ENCODE measurements at regions not wholly inside any gene's neighbourhood (a gene's known extent, or its start where the extent isn't known, plus 50 kb on each side); places are given as distances from the start of the nearest gene placed in this dataset.

- intact Hi-C loops (cut with DNase I) = no loop called here
- H3K9me3 ChIP-seq = no peaks in the 10 kb centered on the region
- H3K4me1 ChIP-seq = peaks cover 0 to 4% (median 0%) of the 10 kb centered on the region in 4 donors
- DNase-seq (ENCODE audit: extremely low spot score) = no peak
- H3K36me3 ChIP-seq = no peaks in the 10 kb centered on the region
- no peak overlapping the region for H3K27ac ChIP-seq (replicated peaks in 1 of 4)
- no peak overlapping the region for H3K4me3 ChIP-seq
- TF ChIP-seq POLR2A (IDR thresholded peaks at IDR 0.05; ENCODE audit: low read depth) = no peak
- no peak for TF ChIP-seq CTCF (IDR thresholded peaks at IDR 0.05)
- TF ChIP-seq POLR2AphosphoS5 (IDR thresholded peaks at IDR 0.05) = no peak
- TF ChIP-seq EP300 (IDR thresholded peaks at IDR 0.05) = no peak
- peaks cover 0 to 65% (median 2%) of the 10 kb centered on the region in 4 donors for H3K27me3 ChIP-seq
- WGBS = 79% methylated on average over 5 of the region's 5 CpGs
These were observed 92.7 kb upstream of the HOXC13 start for GRCh38 chr12:53845932-53846331.

DNA sequence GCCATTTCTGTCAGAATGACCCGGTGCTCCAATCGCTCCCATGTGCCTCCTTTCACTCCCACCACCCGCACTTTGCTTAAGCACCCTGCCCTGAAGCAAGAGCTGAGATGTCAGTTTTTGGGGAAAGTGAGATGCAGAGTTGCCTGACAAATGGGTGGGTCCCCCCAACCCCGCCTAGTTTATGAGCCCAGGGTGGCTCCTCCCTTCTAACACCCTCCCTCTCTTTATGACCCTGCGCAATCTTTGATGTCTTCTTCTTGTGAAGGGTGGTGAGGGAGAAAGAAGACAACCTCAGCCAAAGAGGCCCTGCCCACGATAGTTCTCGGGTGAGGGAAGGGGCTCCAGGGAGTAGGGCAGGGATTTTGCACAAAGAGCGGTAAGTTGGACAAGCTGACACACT, 89.5 kb upstream of the HOXC13 start:
- H3K27me3 ChIP-seq = peaks cover 0 to 59% (median 0%) of the 10 kb centered on the region in 4 donors
- H3K4me3 ChIP-seq = no peak overlapping the region
- no peak for TF ChIP-seq POLR2A (IDR thresholded peaks at IDR 0.05; ENCODE audit: low read depth)
- TF ChIP-seq EP300 (IDR thresholded peaks at IDR 0.05) = no peak
- TF ChIP-seq CTCF (IDR thresholded peaks at IDR 0.05) = no peak
- no peak for TF ChIP-seq POLR2AphosphoS5 (IDR thresholded peaks at IDR 0.05)
- 86% methylated on average over 8 of the region's 8 CpGs for WGBS
- no peak overlapping the region for H3K27ac ChIP-seq (replicated peaks in 1 of 4)
- intact Hi-C loops (cut with DNase I) = no loop called here
- H3K9me3 ChIP-seq = no peaks in the 10 kb centered on the region
- no peaks in the 10 kb centered on the region for H3K36me3 ChIP-seq
- peaks cover 0 to 4% (median 0%) of the 10 kb centered on the region in 4 donors for H3K4me1 ChIP-seq
- DNase-seq (ENCODE audit: extremely low spot score) = peak; percentile 84

DNA sequence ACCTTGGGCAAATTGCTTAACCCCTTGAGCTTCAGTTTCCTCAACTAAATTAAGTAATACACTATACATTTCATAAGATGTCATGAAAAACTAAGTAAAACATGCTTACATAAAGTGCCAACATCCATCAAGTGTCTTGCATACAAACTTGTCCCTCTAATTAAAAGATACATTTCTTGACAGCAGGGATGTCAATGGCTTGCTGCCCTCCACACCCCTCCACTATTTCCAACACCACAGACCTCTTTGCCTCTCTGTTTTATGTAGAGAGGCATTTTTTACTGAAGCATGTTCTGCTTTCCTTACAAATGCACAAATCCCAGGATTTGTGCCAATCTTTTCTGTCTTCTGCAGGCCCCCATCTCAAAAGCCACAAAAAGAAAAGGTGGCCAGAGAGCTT, 89.0 kb upstream of the HOXC13 start:
- Histone ChIP-seq H3K36me3 (no peaks in the 10 kb centered on the region), H3K27me3 (peaks cover 0 to 57% (median 0%) of the 10 kb centered on the region in 4 donors), H3K27ac (replicated peaks in 1 of 4) (no peak overlapping the region), H3K4me1 (peaks cover 0 to 4% (median 0%) of the 10 kb centered on the region in 4 donors), H3K4me3 (no peak overlapping the region), H3K9me3 (no peaks in the 10 kb centered on the region)
- intact Hi-C loops (cut with DNase I) = no loop called here
- peak; percentile 55 for DNase-seq (ENCODE audit: extremely low spot score)
- TF ChIP-seq POLR2A (IDR thresholded peaks at IDR 0.05; ENCODE audit: low read depth) = no peak
- TF ChIP-seq CTCF (IDR thresholded peaks at IDR 0.05) = no peak
- no peak for TF ChIP-seq EP300 (IDR thresholded peaks at IDR 0.05)
- TF ChIP-seq POLR2AphosphoS5 (IDR thresholded peaks at IDR 0.05) = no peak

DNA sequence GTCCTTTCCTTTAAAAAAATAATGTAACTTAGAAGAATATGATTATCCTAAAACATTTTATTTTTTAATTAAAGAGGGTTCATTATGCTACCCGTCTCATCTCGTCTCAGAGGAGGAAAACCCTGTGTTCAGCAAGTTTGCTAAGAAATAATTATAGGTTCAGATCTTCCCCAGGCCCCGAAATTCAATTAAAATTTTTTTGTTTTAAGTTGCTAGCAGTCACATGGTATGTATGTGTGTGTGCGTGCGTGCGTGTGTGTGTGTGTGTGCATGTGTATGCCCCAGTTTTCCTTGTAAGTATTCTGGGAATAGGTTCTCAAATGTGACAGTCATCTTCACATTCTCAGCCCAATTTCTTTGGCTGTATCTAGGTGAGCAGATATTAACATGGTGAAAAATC, 86.6 kb upstream of the HOXC13 start:
- Histone ChIP-seq H3K27me3 (peaks cover 0 to 47% (median 0%) of the 10 kb centered on the region in 4 donors), H3K27ac (replicated peaks in 1 of 4) (no peak overlapping the region), H3K4me3 (no peak overlapping the region), H3K9me3 (no peaks in the 10 kb centered on the region), H3K4me1 (no peaks in the 10 kb centered on the region), H3K36me3 (no peaks in the 10 kb centered on the region)
- WGBS = 92% methylated on average over 6 of the region's 6 CpGs
- DNase-seq (ENCODE audit: extremely low spot score) = peak; percentile 55
- intact Hi-C loops (cut with DNase I) = no loop called here
- TF ChIP-seq POLR2AphosphoS5 (IDR thresholded peaks at IDR 0.05) = no peak
- no peak for TF ChIP-seq CTCF (IDR thresholded peaks at IDR 0.05)
- no peak for TF ChIP-seq EP300 (IDR thresholded peaks at IDR 0.05)
- no peak for TF ChIP-seq POLR2A (IDR thresholded peaks at IDR 0.05; ENCODE audit: low read depth)

DNA sequence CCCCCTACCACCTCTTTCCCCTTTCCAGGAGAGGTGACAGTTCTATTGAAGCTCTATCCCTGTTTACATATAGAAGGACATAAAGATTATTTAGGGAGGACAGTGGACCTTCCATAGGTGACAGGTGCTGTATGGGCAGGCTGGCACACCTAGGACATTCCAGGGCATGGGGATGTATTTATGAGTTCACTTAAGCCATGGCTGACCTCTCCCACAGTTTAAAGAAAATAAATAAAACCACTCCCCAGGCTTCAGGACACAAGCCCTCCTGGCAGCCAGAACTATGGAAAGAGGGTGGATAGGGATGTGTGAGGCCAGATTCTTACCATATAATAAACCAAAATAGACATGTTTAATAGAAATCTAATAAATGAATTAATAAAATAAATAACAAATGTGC, 85.6 kb upstream of the HOXC13 start:
- no peaks in the 10 kb centered on the region for H3K4me1 ChIP-seq
- no peaks in the 10 kb centered on the region for H3K36me3 ChIP-seq
- intact Hi-C loops (cut with DNase I) = no loop called here
- H3K27ac ChIP-seq (replicated peaks in 1 of 4) = no peak overlapping the region
- no peak for TF ChIP-seq POLR2A (IDR thresholded peaks at IDR 0.05; ENCODE audit: low read depth)
- no peak for TF ChIP-seq EP300 (IDR thresholded peaks at IDR 0.05)
- no peak for TF ChIP-seq CTCF (IDR thresholded peaks at IDR 0.05)
- no peak for TF ChIP-seq POLR2AphosphoS5 (IDR thresholded peaks at IDR 0.05)
- no peaks in the 10 kb centered on the region for H3K9me3 ChIP-seq
- peaks cover 0 to 47% (median 0%) of the 10 kb centered on the region in 4 donors for H3K27me3 ChIP-seq
- DNase-seq (ENCODE audit: extremely low spot score) = peak; percentile 42
- H3K4me3 ChIP-seq = no peak overlapping the region

Data from esophagus muscularis mucosa (tissue), 4 donors.